OCI-LY7 (cell line): ENCODE measurements at regions not wholly inside any gene's neighbourhood (a gene's known extent, or its start where the extent isn't known, plus 50 kb on each side); places are given as distances from the start of the nearest gene placed in this dataset.

Experiments used
- BruUV-seq: library from RNA; stranded (reverse); fragments of 400-500 nt; replicated peaks from 2 replicates; lab custom pipeline; 2021; lab: Mats Ljungman, UMichigan
- CTCF ChIA-PET: fragments of 300-600 bp; sonication (Branson Sonifier 250); formaldehyde crosslinking; loops from one replicate; lab custom pipeline; 2022; ENCODE audit warnings: antibody characterized with exemption; ENCODE audit not compliant: unreplicated experiment; lab: Charles Lee
- POLR2A ChIA-PET: fragments of 300-600 bp; sonication (Branson Sonifier 250); formaldehyde crosslinking; loops from one replicate; lab custom pipeline; 2022; ENCODE audit warnings: antibody characterized with exemption; lab: Charles Lee
- DNase-seq: peaks from one replicate; pipeline ENCODE4 v3.0.0-alpha.2; 2015; ENCODE audit warnings: low spot score
- H2AFZ ChIP-seq: fragments of 200-600 bp; sonication (generic), shearing (Covaris generic); 2 replicates; pipeline ENCODE4 v1.6.1; 2014; ENCODE audit warnings: mild to moderate bottlenecking, antibody characterized with exemption, low read length, moderate library complexity
- H3K27ac ChIP-seq: fragments of 200-600 bp; sonication (generic); 2 replicates; pipeline ENCODE4 v1.5.1; 2014; ENCODE audit warnings: mixed run types, low read depth, mild to moderate bottlenecking, moderate library complexity, low read length, inconsistent platforms; ENCODE audit not compliant: poor library complexity, severe bottlenecking
- H3K36me3 ChIP-seq: fragments of 200-600 bp; sonication (generic); 2 replicates; pipeline ENCODE4 v1.6.1; 2014; ENCODE audit warnings: mild to moderate bottlenecking, antibody characterized with exemption, low read length, moderate library complexity, mixed read lengths; ENCODE audit not compliant: insufficient read depth
- H3K4me1 ChIP-seq: fragments of 200-600 bp; sonication (generic); 2 replicates; pipeline ENCODE4 v1.5.1; 2014; ENCODE audit warnings: mild to moderate bottlenecking, low read length; ENCODE audit not compliant: insufficient read depth, poor library complexity, severe bottlenecking
- H3K4me2 ChIP-seq: fragments of 200-600 bp; sonication (generic); 2 replicates; pipeline ENCODE4 v1.6.1; 2014; ENCODE audit warnings: mild to moderate bottlenecking, low read length
- H3K4me3 ChIP-seq: fragments of 200-600 bp; sonication (generic); 2 replicates; pipeline ENCODE4 v1.5.1; 2014; ENCODE audit warnings: mild to moderate bottlenecking, low read depth, low read length; ENCODE audit not compliant: poor library complexity, severe bottlenecking
- H3K79me2 ChIP-seq: fragments of 200-600 bp; sonication (generic); 2 replicates; pipeline ENCODE4 v1.6.1; 2016; ENCODE audit warnings: low read depth, mild to moderate bottlenecking, low read length, moderate library complexity, mixed read lengths; ENCODE audit not compliant: insufficient read depth
- H3K9me2 ChIP-seq: fragments of 200-600 bp; sonication (generic); 2 replicates; pipeline ENCODE4 v1.6.1; 2016; ENCODE audit warnings: mild to moderate bottlenecking, low read length, mixed read lengths; ENCODE audit not compliant: insufficient read depth
- H3K9me3 ChIP-seq: fragments of 200-600 bp; sonication (generic); 2 replicates; pipeline ENCODE4 v1.6.1; 2014; ENCODE audit warnings: mild to moderate bottlenecking, mixed run types, low read length, mixed read lengths
- H4K20me1 ChIP-seq: fragments of 200-600 bp; sonication (generic); 2 replicates; pipeline ENCODE4 v1.6.1; 2014; ENCODE audit warnings: mild to moderate bottlenecking, antibody characterized with exemption, low read length, moderate library complexity, mixed read lengths; ENCODE audit not compliant: insufficient read depth
- CTCF ChIP-seq: fragments of 200-600 bp; sonication (generic); conservative IDR thresholded peaks from 2 replicates; pipeline ENCODE4 v1.5.1; 2014; ENCODE audit warnings: mild to moderate bottlenecking, antibody characterized with exemption, low read length, moderate library complexity, mixed read lengths
- EZH2phosphoT487 ChIP-seq: fragments of 200-600 bp; sonication (generic); IDR thresholded peaks from 2 replicates; pipeline ENCODE4 v1.6.1; 2018; ENCODE audit warnings: low read depth, borderline replicate concordance, mild to moderate bottlenecking, mixed run types, antibody characterized with exemption, low read length, moderate library complexity, mixed read lengths
- intact Hi-C: fragments of 100-400 bp; cut with micrococcal nuclease; formaldehyde crosslinking; loops from one replicate; pipeline ENCODE4 v1.10.0; 2022; ENCODE audit not compliant: unreplicated experiment

DNA sequence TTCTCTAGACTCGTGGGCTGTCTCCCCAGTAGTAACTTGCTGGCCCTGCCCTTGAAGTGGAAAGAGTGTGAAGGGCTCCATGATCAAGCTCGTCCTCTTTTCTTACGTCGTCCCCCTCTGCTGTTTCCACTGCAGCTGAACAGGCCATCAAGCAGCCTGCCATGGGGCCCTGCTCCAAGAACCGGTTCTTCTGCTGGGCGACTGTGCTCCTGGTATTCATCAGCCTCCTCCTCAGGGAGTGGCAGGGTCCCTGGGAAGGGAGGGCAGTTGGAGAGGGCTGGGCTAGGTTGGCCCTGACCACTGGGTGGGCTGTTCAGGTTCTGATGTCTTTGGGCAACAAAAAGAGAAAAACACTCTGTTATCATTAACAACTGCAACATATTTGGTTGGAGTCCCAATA is 151.5 kb downstream of the FCRL5 start:
- no peaks in the 10 kb centered on the region for H4K20me1 ChIP-seq
- ChIA-PET CTCF (no interaction called here), POLR2A (no interaction called here)
- no peak overlapping the region for H2AFZ ChIP-seq
- H3K4me3 ChIP-seq = no peak overlapping the region
- no peaks in the 10 kb centered on the region for H3K9me2 ChIP-seq
- no peaks in the 10 kb centered on the region for H3K36me3 ChIP-seq
- TF ChIP-seq CTCF (no peak), EZH2phosphoT487 (no peak)
- no peaks in the 10 kb centered on the region for H3K79me2 ChIP-seq
- intact Hi-C loops = no loop called here
- DNase-seq = no peak
- H3K4me1 ChIP-seq = peaks cover 14% of the 10 kb centered on the region
- BruUV-seq = no TSS peak
- H3K9me3 ChIP-seq = no peaks in the 10 kb centered on the region
- no peak overlapping the region for H3K27ac ChIP-seq
- H3K4me2 ChIP-seq = no peak overlapping the region

GRCh38 chr1:157399984-157400382 is 152.3 kb downstream of the FCRL5 start:
- Histone ChIP-seq H3K9me2 (no peaks in the 10 kb centered on the region), H4K20me1 (no peaks in the 10 kb centered on the region), H3K4me1 (peaks cover 14% of the 10 kb centered on the region), H2AFZ (no peak overlapping the region), H3K27ac (no peak overlapping the region), H3K4me2 (no peak overlapping the region), H3K4me3 (no peak overlapping the region), H3K79me2 (no peaks in the 10 kb centered on the region), H3K36me3 (no peaks in the 10 kb centered on the region), H3K9me3 (no peaks in the 10 kb centered on the region)
- no TSS peak for BruUV-seq
- ChIA-PET CTCF (no interaction called here), POLR2A (no interaction called here)
- intact Hi-C loops = no loop called here
- no peak for DNase-seq
- TF ChIP-seq EZH2phosphoT487 = no peak
- TF ChIP-seq CTCF = no peak

- Histone ChIP-seq H4K20me1 (no peaks in the 10 kb centered on the region), H3K36me3 (no peaks in the 10 kb centered on the region), H3K4me3 (no peak overlapping the region), H3K9me3 (no peaks in the 10 kb centered on the region), H3K4me1 (peaks cover 14% of the 10 kb centered on the region), H3K9me2 (no peaks in the 10 kb centered on the region), H3K27ac (no peak overlapping the region), H2AFZ (no peak overlapping the region), H3K4me2 (no peak overlapping the region), H3K79me2 (no peaks in the 10 kb centered on the region)
- intact Hi-C loops = no loop called here
- BruUV-seq = no TSS peak
- DNase-seq = no peak
- ChIA-PET CTCF (no interaction called here), POLR2A (no interaction called here)
- TF ChIP-seq CTCF = no peak
- no peak for TF ChIP-seq EZH2phosphoT487
Observed at GRCh38 chr1:157399343-157399983, 152.9 kb downstream of the FCRL5 start.
